ENCODE measurements at regions not wholly inside any gene's neighbourhood (a gene's known extent, or its start where the extent isn't known, plus 50 kb on each side); places are given as distances from the start of the nearest gene placed in this dataset.

DNA sequence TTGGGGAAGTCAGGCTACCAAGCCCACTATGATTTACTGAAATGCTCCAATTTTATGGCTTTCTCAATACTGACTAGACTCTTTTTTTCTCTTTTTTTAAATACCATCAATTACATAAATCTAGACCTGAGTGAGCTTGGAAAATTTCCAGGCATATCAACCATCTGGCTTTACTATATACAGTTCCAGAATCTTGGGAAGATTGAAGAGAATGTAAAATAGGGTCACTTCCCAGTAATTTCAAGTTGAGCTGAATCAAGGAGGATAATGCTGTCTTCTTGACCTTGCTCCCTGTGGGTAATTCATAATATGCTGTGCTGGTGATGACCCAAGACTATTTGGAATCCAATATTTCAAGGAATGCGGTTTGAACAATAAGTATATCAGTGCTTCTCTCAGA, 108.1 kb downstream of the MAP3K21 start:
- peaks cover 5% of the 10 kb centered on the region for H3K9me3 Mint-ChIP-seq
- no peaks in the 10 kb centered on the region for H3K36me3 Mint-ChIP-seq
- no peak overlapping the region for H3K4me3 Mint-ChIP-seq
- no peak overlapping the region for H3K27ac Mint-ChIP-seq
- no peak for ATAC-seq
- H3K27me3 Mint-ChIP-seq: peaks cover 17% of the 10 kb centered on the region
- H3K4me1 Mint-ChIP-seq: no peaks in the 10 kb centered on the region

GRCh38 chr1:233439721-233440120, 112.2 kb downstream of the MAP3K21 start:
- H3K9me3 Mint-ChIP-seq: peaks cover 2% of the 10 kb centered on the region
- H3K4me1 Mint-ChIP-seq: no peaks in the 10 kb centered on the region
- H3K27me3 Mint-ChIP-seq: peaks cover 10% of the 10 kb centered on the region
- no peak overlapping the region for H3K4me3 Mint-ChIP-seq
- H3K36me3 Mint-ChIP-seq: no peaks in the 10 kb centered on the region
- no peak for ATAC-seq
- no peak overlapping the region for H3K27ac Mint-ChIP-seq

DNA sequence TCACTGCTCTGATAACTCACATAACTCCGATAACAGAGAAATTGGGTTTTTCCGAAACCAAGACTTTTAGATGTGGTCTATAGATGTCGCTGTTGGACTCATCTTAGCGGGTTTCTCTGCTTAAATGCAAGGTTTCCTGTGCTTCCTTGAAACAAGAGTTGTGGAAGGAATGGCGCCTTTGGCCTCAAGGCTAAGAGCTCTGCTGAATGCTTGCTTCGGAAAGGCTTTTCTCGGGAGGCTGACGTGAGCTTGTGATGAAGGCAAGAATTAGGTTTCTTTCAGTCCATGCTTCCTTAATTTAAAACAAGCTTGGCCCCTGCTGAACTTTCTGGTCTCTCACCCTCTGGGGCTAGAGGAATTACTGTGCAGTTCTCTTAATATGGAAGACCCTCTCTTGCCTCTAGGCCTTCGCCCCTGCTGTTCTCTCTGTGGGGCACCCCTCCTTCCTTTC, 113.5 kb downstream of the MAP3K21 start:
- Mint-ChIP-seq H3K4me1 (no peaks in the 10 kb centered on the region), H3K4me3 (no peak overlapping the region), H3K9me3 (no peaks in the 10 kb centered on the region), H3K27me3 (peaks cover 10% of the 10 kb centered on the region), H3K27ac (no peak overlapping the region), H3K36me3 (no peaks in the 10 kb centered on the region)
- ATAC-seq: no peak

- Mint-ChIP-seq H3K9me3 (peaks cover 6% of the 10 kb centered on the region), H3K4me3 (no peak overlapping the region), H3K4me1 (no peaks in the 10 kb centered on the region), H3K27me3 (peaks cover 10% of the 10 kb centered on the region), H3K36me3 (no peaks in the 10 kb centered on the region), H3K27ac (no peak overlapping the region)
- no peak for ATAC-seq
Observed at GRCh38 chr1:233442026-233442780, 114.7 kb downstream of the MAP3K21 start.

- H3K36me3 Mint-ChIP-seq: no peaks in the 10 kb centered on the region
- no peak overlapping the region for H3K27ac Mint-ChIP-seq
- peaks cover 6% of the 10 kb centered on the region for H3K9me3 Mint-ChIP-seq
- H3K4me1 Mint-ChIP-seq: no peaks in the 10 kb centered on the region
- peaks cover 10% of the 10 kb centered on the region for H3K27me3 Mint-ChIP-seq
- H3K4me3 Mint-ChIP-seq: no peak overlapping the region
- no peak for ATAC-seq
Observed at GRCh38 chr1:233443040-233443760, 115.7 kb downstream of the MAP3K21 start.

- no peak for ATAC-seq
- Mint-ChIP-seq H3K4me3 (no peak overlapping the region), H3K27ac (no peak overlapping the region), H3K36me3 (no peaks in the 10 kb centered on the region), H3K9me3 (peaks cover 6% of the 10 kb centered on the region), H3K4me1 (no peaks in the 10 kb centered on the region), H3K27me3 (peaks cover 10% of the 10 kb centered on the region)
Observed at GRCh38 chr1:233444484-233444883, 117.0 kb downstream of the MAP3K21 start.

- Mint-ChIP-seq H3K4me1 (no peaks in the 10 kb centered on the region), H3K4me3 (no peak overlapping the region), H3K27me3 (peaks cover 10% of the 10 kb centered on the region), H3K27ac (no peak overlapping the region), H3K36me3 (no peaks in the 10 kb centered on the region), H3K9me3 (peaks cover 9% of the 10 kb centered on the region)
- no peak for ATAC-seq
Observed at GRCh38 chr1:233445737-233446136, 118.2 kb downstream of the MAP3K21 start.

- H3K36me3 Mint-ChIP-seq: no peaks in the 10 kb centered on the region
- H3K9me3 Mint-ChIP-seq: peaks cover 9% of the 10 kb centered on the region
- H3K27me3 Mint-ChIP-seq: peaks cover 10% of the 10 kb centered on the region
- ATAC-seq: no peak
- no peak overlapping the region for H3K4me3 Mint-ChIP-seq
- H3K4me1 Mint-ChIP-seq: no peaks in the 10 kb centered on the region
- no peak overlapping the region for H3K27ac Mint-ChIP-seq
Observed at GRCh38 chr1:233446935-233447334, 119.4 kb downstream of the MAP3K21 start.

DNA sequence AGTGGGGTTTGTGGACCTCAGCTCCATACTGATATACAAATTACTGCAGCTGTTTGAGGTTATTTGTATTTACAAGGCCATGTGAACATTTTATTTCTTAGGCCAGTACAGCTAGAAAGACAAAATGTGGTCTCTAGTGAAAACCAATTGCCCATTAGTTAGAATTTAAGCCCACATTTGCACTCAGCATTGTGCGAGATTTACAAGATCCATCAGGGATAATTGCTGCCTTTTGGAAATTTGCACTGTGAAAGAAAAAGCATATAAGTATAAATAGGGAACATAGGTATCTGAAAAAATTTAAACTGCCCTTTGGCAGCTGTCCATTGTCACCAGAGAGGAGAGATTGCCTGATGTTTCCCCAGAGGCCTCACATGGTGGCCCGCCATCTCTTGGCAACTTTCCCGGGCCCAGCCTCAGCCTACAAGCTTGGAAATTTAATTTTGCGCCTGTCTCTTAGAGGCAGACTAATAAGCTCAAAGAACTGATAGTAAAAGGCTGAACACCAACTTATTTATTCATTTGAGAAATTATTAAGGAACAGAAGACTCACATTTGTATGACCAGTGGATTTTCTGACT, 120.7 kb downstream of the MAP3K21 start:
- H3K4me1 Mint-ChIP-seq: no peaks in the 10 kb centered on the region
- ATAC-seq: no peak
- no peaks in the 10 kb centered on the region for H3K27me3 Mint-ChIP-seq
- H3K27ac Mint-ChIP-seq: no peak overlapping the region
- no peak overlapping the region for H3K4me3 Mint-ChIP-seq
- H3K36me3 Mint-ChIP-seq: no peaks in the 10 kb centered on the region
- H3K9me3 Mint-ChIP-seq: peaks cover 9% of the 10 kb centered on the region

DNA sequence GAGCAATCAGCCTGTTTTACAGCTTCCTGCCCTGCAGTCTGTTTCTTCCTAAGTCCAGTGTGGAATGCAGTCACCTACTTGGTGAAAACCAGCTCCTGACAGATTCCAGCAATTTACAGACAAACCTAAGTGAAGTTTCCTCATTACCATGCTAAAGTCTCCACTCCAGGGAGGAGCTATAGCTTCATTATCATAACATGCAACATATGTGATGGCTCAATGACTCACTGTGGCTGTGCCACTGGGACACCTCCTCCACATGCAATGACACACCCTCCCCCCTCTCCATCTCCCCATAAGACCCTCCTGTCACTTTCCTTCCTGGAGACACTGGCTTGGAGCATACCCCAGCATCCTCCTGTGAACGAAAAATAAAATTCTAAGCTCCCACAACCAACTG, 125.2 kb downstream of the MAP3K21 start:
- H3K27me3 Mint-ChIP-seq: no peaks in the 10 kb centered on the region
- H3K4me1 Mint-ChIP-seq: no peaks in the 10 kb centered on the region
- H3K27ac Mint-ChIP-seq: no peak overlapping the region
- peaks cover 4% of the 10 kb centered on the region for H3K9me3 Mint-ChIP-seq
- no peak overlapping the region for H3K4me3 Mint-ChIP-seq
- H3K36me3 Mint-ChIP-seq: no peaks in the 10 kb centered on the region
- ATAC-seq: no peak

DNA sequence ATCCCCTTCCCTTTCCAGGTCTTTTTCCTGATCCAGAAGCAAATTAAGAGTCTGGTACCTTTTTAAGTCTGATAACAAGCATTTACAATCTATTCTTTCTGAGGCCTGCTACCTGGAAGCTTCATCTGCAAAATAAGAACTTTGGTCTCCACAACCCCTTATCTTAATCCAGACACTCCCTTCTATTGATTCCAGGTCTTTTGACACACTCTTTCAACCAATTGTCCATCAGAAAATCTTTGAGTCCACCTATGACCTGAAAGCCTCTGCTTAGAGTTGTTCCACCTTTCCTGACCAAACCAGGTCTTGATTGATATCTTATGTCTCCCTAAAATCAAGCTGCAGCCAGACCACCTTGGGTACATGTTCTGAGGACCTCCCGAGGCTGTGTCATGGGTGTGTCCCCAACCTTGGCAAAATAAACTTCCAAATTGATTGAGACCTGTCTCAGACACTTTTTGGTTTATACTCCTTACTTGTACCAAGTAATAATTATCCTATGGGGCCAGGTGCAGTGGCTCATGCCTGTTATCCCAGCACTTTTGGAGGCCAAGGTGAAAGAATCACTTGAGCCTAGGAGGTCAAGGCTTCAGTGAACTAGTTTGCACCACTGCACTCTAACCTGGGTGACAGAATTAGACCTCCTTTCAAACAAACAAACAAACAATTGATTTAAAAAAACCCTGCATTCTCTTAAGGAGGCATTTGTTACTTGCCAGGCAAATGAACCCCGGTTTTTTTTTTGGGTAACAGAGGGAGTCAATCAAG, 126.1 kb downstream of the MAP3K21 start:
- Mint-ChIP-seq H3K27me3 (no peaks in the 10 kb centered on the region), H3K27ac (no peak overlapping the region), H3K9me3 (peaks cover 4% of the 10 kb centered on the region), H3K4me1 (no peaks in the 10 kb centered on the region), H3K4me3 (no peak overlapping the region), H3K36me3 (no peaks in the 10 kb centered on the region)
- no peak for ATAC-seq

GRCh38 chr1:233459470-233459945, 132.0 kb downstream of the MAP3K21 start:
- Mint-ChIP-seq H3K27ac (no peak overlapping the region), H3K9me3 (peaks cover 3% of the 10 kb centered on the region), H3K4me3 (no peak overlapping the region), H3K4me1 (peaks cover 6% of the 10 kb centered on the region), H3K36me3 (no peaks in the 10 kb centered on the region), H3K27me3 (no peaks in the 10 kb centered on the region)
- ATAC-seq: no peak

DNA sequence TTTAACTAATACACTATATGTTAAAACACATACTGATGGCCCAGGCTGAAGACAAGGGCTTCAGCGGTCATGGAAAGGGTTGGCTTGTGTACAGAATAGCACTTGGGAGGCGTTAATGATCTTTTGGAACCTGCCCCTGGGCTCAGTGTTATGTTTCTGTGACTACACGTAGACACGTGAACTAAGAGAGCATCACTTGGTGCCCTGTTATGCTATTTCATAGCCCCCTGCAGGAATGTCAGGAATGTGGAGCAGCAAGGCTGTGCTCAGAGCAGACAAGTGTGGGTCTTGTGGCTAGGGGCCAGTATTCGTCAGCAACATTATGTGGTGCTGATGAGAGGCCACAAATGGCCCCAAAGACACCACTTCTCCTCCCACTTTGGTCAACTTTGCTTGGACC, 132.4 kb downstream of the MAP3K21 start:
- Mint-ChIP-seq H3K27ac (no peak overlapping the region), H3K36me3 (no peaks in the 10 kb centered on the region), H3K4me3 (no peak overlapping the region), H3K27me3 (no peaks in the 10 kb centered on the region), H3K4me1 (peaks cover 6% of the 10 kb centered on the region), H3K9me3 (peaks cover 3% of the 10 kb centered on the region)
- ATAC-seq: no peak

GRCh38 chr1:233460692-233461091, 133.2 kb downstream of the MAP3K21 start:
- Mint-ChIP-seq H3K4me3 (no peak overlapping the region), H3K27ac (no peak overlapping the region), H3K27me3 (no peaks in the 10 kb centered on the region), H3K4me1 (peaks cover 6% of the 10 kb centered on the region), H3K9me3 (peaks cover 3% of the 10 kb centered on the region), H3K36me3 (no peaks in the 10 kb centered on the region)
- ATAC-seq: no peak

DNA sequence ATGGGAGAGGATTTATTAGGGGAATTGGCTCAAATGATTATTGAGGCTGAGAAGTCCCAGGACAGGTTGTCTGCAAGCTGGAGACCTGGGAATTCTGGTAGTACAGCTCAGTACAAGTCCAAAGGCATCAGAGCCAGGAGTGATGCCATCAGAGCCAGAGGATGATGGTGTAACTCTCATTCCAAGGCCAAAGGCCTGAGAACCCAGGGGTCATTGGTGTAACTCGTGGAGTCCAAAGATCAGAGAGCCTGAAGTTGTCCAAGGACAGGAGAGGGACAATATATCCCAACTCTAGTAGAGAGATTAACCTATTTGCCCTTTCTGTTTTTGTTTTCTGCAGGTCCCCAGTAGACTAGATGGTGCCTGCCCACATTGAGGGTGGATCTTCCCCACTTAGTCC, 134.3 kb downstream of the MAP3K21 start:
- peaks cover 3% of the 10 kb centered on the region for H3K9me3 Mint-ChIP-seq
- no peak overlapping the region for H3K27ac Mint-ChIP-seq
- no peaks in the 10 kb centered on the region for H3K27me3 Mint-ChIP-seq
- no peaks in the 10 kb centered on the region for H3K36me3 Mint-ChIP-seq
- peaks cover 6% of the 10 kb centered on the region for H3K4me1 Mint-ChIP-seq
- H3K4me3 Mint-ChIP-seq: no peak overlapping the region
- ATAC-seq: no peak

Data from stimulated activated memory B cell treated with anti-CD40 and anti-IgM and Interleukin-4, amounts not matched to agents 10 μg/mL and 1 μg/mL and 100 μg/mL, for 72 hours (primary cell).